GM21367 (cell line): ENCODE measurements at regions not wholly inside any gene's neighbourhood (a gene's known extent, or its start where the extent isn't known, plus 50 kb on each side); places are given as distances from the start of the nearest gene placed in this dataset.
"Not testable (repeated sequence)": the region's sequence is repeated elsewhere in the genome, so short reads cannot be mapped to it uniquely, and the experiment has no call there.

Experiments
- ATAC-seq: cut with Tn5 transposase; IDR thresholded peaks from one replicate; pipeline ENCODE4 v1.9.1; 2021; ENCODE audit not compliant: unreplicated experiment

DNA sequence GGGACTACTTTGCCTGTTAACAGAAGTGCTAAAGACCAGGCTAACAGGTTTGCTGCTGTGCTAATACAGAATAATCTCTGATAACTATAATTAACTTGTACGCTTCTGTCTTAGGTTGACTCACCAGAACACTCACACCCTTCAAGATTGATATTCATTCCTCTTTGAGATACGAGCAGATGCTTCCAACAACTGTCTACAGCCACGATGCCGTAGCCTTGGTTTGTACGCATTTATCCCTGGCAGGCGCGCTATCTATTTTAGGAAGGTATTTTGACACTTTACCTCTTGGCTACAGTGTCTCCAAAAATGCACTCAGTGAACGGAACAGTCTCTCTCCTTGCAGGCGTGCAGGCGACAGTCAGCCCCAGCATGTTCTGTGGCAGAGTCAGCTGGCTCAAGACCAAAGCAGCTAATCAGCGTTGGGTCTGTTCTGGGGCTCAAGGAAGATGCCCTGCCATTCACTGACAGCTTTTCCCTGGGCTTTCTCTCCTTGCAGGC, 146.4 kb upstream of the PRICKLE1 start:
- ATAC-seq, result no peak

DNA sequence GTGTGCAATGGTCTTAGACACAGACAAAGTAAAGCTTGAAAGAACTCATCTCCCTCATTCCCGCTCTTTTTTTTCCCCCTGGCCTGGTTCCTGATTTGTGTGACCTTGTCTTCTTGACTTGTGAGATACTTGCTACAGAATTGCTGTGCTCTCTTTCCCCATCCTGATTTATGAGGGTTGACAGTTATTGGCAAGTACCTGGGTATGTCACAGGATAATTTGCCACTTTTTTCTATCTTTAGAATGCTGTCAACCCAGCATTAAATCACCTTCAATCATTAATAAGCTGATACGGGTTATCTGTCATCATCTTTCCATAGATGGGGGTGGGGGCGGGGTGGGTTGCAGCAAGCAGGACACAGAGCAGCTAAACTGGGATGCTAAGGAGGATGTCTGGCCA, 144.4 kb upstream of the PRICKLE1 start:
- ATAC-seq, result no peak

DNA sequence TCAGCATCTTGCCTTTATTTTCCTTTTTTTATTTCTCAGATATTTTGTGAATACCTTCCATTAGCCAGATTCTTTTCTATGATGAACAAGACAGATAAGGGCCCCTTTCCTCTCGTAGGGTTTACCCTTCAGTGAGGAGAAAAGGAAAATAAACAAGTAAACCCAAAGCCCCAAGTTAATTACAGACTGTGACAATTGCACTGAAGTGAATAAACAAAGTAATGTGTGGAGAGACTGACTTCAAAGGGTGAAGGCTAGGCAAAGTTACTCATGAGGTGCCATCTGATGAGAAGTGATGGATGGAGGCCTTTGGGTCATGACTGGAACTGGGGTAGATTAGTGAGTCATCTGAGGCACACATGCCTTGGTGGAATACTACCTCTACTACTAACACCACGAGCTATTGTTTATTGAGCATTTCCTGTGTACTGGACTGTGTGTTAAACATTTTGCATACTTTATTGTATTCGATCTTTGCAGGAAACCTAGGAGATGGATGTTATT, 143.4 kb upstream of the PRICKLE1 start:
- ATAC-seq, result no peak

DNA sequence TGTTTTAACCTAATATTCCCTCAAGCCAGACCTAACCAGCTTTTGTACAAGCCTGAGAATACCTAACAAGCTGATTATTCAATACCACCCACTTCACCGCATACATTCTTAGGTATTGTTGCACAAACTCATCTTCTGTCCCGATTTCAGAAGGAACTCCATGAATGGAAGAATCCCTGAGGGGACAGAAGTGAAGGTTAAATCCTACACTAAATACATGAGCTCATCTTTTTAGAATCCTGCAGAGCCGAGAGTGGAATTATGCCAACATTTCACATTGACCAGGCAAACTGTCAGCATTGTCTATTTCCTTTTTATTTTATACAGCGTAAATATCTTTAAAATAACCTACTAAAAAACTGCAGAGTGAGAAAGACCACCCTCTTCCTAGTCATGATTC, 140.7 kb upstream of the PRICKLE1 start:
- ATAC-seq, result no peak

DNA sequence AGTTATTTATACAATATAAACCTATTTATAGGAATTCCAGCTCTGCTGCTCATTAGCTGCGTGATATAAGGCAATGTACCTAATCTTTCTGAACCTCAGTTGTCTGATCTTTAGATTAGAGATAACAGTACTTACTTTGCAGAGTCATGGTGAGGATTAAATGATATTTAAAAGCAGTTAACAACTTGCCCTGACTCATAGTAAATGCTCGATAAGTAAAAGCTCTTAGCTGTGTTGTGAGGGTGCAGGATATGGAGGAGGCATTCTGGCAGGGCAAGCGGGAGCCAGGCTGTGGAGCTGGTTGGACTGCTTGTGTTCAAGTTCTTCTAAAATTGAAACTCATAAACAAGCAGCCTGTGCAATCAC, 140.0 kb upstream of the PRICKLE1 start:
- no peak for ATAC-seq

DNA sequence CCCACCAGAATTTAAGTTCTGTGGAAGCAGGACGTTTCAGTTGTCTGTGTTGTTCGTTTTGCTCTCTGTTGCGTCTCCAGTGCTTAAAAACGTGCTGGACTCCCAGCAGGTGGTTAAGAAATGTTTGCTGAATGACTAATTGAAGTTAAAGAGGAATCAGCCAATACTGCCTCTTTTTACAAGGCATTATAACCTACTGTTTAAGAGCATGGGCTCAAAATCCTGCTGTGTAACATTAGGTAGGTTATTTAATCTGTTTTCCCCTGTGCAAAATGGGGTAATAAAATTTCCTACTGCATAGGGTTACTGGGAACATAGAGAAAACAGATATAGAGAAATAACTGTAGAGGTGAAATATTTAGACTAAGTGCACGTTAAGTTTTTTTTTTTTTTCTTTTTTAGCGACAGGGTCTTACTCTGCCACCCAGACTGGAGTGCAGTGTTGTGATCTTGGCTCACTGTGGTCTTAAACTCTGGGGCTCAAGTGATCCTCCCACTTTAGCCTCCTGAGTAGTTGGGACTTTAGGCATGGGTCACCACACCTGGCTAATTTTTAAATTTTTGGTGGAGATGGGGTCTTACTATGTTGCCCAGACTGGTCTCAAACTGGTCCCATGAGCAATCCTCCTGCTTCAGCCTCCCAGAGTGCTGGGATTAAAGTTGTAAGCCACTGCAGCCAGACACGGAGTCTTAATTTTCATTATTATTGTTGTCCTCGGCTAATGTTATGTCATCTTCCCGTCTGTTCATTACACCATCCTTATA, 139.4 kb upstream of the PRICKLE1 start:
- ATAC-seq, result no peak

DNA sequence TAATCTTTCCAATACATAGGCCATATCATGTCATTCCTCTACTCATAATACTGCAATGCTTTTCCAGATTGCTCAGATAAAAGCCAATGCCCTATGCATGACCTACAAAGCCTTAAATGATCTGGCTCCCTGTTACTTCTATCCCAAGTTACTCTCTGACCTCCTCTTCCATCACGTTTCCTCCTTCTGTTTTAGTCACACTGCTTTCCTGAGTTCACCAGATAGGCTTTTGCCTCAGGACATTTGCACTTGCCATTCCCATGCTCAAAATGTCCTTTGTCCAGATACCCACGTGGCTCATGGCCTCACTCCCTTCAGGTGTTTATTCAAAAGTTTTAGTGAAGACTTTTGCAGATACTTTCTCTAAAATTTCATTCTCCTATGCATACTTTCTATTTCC, 138.7 kb upstream of the PRICKLE1 start:
- ATAC-seq, result no peak

DNA sequence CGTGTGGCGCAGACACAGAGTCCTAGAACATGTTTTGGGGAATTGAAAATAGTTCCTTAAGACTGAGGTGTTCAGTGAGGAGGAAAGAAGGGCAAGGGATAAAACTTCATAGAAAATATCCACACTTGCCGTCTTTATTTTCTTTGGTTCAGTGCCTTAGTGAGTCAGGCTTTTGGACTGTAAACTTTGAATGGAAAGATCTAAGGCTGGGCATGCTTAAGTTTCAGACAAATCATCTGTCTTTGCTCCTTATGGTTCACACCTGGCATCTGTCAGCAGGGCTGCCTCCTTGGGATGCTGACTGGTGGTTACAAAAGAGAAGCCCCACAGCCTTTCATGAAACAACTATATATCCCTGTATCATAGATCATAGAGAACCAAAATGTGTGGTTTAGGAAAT, 136.3 kb upstream of the PRICKLE1 start:
- ATAC-seq, result no peak

DNA sequence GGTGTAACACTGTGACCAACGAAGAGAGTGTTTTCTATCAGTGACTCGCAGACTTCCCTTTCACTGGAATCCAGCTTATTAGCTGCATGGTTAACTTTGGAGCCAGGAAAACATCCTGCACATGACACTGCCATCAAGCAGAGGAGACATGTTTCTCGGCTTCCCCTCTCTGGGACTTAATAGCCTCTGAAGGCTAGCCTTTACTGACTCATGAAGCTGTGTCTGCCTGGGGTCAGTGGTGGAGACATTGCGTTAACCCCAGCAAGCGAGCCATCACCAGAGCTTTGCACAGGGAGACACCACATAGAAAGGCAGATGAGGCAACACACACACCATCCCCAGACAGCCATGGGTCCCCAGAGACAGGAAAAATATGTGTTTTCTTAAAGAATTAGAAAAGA, 126.9 kb upstream of the PRICKLE1 start:
- ATAC-seq, result no peak

DNA sequence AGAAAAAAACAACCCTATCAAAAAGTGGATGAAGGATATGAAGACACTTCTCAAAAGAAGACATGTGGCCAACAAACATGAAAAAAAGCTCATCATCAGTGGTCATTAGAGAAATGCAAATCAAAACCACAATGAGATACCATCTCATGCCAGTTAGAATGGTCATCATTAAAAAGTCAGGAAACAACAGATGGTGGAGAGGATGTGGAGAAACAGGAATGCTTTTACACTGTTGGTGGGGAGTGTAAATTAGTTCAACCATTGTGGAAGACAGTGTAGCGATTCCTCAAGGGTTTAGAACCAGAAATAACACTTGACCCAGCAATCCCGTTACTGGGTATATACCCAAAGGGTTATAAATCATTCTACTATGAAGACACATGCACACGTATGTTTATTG, 124.0 kb upstream of the PRICKLE1 start:
- ATAC-seq, result not testable (repeated sequence)

DNA sequence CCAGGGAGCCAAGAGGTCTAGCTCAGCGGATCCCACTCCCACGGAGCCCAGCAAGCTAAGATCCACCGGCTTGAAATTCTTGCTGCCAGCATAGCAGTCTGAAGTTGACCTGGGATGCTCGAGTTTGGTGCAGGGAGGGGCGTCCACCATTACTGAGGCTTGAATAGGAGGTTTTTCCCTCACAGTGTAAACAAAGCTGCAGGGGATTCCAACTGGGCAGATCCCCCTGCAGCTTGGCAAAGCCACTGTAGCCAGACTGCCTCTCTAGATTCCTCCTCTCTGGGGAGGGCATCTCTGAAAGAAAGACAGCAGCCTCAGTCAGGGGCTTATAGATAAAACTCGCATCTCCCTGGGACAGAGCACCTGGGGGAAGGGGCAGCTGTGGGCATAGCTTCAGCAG, 118.8 kb upstream of the PRICKLE1 start:
- ATAC-seq, result not testable (repeated sequence)

DNA sequence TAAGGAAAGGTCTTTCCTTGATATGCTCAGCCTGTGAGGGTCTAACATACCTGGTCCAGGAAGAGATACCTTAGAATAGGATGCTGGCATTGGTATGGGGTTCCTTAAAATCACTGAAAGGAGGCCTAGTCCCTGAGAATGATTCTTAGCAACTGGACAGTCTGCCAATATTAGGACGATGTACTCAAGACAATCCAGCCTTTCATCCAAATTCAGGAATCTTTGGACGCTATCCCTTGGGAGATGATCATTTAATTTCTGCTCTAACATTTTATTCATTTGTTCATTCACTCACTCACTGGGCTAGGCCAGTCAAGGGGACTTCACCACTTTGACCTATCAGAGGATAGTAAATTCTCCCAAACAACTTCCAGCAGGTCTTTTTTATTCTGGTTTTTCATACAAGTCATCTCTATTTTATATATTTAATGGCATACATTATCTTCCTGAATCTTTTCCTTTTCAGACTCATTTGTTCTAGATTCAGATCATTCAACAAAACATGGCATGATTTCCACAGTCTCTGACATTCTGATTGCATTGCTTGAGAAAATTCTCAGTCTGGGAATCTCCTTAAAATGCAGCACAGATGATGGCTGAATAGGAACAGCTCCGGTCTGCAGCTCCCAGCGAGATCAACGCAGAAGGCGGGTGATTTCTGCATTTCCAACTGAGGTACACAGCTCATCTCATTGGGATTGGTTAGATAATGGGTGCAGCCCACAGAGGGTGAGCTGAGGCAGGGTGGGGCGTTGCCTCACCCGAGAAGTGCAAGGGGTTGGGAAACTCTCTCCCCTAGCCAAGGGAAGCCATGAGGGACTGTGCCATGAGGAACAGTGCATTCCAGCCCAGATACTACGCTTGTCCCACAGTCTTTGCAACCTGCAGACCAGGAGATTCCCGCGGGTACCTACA, 118.0 kb upstream of the PRICKLE1 start:
- ATAC-seq, result no peak

DNA sequence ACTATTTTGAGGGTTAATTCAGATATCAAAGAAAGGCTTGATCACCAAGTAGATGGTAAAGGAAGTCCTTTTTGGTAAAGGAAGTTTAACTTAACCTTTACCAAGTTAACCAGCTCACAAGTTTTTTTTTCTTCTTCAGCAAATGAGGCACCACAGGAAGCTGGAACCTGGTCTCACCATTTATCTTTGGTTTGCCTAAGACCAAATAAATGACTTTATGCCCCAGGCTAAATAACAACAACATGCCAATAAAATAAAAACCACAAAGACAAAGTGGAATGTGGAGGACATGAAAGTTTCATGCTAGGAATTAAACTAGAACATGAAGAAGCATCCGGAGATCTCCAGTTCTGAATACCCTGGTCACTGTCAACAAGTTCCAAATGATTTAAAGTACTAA, 116.8 kb upstream of the PRICKLE1 start:
- no peak for ATAC-seq

DNA sequence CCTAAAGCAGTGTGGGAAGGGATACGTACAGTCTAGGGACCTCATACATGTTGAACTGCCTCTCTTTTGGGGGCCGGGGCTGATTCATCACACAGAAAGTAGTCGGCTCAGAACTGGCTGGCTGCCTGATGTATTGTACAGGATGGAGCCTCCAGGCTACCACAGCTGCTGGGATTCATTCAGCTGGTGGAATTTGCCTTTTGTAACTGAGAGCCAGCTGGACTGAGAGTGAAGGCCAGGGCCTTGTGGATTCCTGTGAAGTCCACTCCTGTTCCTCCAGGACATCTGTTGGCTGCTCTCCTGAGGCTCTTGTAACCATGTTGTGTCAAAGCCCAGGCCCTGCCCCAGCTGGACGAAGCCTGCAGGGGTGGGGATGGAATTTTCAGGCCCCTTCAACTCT, 116.3 kb upstream of the PRICKLE1 start:
- no peak for ATAC-seq

DNA sequence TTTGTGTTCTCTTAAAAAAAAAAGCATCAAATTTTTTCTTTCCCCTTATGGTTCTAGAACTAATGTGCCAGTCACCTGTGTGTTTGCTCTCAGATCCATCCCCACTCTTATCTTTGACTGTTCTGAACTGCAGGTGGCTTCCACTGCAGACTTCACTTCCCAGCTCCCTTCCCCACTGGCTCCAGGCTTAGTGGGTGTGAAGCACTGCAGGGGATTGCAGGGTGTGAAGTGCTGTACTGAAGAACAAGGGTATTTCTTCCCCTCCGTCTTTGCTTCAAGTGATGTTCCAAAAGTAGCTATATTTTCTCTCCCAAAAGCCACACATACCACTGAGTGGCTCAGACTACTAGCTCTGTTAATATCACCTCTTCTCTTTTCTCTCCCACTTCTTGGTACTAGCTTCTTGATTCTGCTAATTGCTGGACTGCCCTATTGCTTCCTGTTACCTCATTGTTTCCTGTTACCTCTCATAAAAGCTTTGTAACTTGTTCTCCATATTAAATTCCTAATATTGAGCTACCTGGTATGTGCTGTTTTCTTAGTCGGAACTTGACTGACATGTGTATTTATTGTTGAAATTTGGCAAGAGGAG, 115.4 kb upstream of the PRICKLE1 start:
- no peak for ATAC-seq

DNA sequence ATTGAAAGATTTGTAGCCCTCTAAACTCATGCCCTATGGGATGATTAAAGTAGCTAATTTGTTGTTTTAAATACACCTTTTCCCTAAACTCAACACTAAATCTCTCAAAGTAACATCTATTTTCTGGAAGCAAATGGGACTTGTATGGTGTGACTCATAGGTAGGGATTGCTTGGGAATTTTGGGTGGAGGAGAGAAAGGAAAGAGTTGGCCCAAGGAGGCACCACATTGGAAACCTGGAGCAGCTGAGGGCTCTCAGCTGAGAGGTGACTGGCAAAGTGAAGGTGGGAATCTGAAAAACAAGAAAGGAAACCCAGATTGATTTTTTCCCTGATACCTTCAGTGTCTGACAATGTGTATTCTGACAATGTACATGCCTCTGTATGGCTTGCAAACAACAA, 114.8 kb upstream of the PRICKLE1 start:
- no peak for ATAC-seq

DNA sequence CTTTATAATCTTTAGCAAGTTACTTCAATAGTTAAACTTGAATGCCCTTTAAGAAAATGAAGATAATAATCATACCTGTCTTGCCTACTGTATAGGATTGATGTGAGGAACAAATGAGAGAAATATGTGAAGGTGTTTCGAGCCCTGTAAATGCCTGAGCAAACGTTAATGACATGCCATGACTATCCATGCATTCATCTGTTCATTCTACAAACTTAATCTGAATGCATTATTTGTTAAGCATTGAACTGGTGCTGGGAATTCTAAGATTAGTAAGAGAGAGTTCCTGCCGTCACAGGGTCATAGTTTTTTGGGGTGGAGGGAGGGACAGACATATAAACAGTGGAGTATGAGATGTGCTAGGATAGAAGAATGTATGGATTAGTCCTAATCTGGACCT, 111.5 kb upstream of the PRICKLE1 start:
- ATAC-seq, result no peak

DNA sequence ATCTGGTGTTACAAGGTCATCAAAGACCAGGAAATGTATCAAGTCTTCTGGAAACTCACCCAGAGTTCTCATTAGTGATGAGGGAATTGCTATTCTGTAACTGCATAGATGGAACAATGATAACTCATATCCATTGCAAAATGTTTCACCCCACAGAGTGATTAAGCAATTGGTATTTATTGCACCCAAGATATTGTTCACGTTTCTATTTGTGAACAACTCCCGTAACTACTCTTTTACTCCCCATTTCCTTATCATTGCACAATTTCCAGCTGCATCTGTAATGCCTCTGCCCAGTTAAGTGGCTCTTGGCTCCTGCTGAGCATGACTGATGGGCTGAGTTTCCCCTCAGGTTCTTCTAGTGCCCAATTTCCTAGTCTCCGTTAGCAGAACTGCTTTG, 108.7 kb upstream of the PRICKLE1 start:
- ATAC-seq, result no peak

DNA sequence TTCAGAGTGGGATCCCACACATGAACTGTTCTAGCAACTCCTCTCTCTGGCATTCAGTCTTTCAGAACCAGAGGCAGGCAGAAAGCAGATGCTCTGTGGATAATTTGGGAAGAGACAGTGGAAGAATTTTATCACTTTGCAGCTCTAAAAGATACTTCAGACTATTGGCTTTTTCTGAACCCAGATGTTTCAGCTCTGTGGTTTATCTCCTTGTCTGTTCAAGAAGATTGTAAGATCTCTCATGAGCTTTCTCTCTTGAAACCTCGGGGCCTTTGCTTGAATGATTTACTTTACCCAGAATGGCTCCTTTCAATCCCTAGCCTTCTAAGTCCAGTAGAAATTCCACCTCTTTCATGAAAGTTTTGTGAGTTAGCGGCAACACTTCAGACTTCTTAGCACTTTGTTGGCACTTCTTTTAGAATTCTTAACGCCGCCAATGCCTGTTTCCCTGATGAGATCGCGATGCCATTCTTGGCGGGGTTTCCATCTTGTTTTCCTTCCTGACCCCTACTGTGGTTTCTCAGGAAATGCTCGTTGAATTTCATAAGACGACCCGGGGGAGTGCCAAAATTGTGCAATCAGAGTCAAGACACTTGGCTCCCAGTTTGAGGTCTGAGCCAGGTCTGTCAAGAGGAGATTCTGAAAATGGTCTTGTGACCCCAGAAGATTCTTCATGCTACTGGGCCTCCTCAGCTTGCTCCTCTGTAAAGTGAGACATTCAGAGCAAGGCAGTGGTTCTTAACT, 107.0 kb upstream of the PRICKLE1 start:
- no peak for ATAC-seq

DNA sequence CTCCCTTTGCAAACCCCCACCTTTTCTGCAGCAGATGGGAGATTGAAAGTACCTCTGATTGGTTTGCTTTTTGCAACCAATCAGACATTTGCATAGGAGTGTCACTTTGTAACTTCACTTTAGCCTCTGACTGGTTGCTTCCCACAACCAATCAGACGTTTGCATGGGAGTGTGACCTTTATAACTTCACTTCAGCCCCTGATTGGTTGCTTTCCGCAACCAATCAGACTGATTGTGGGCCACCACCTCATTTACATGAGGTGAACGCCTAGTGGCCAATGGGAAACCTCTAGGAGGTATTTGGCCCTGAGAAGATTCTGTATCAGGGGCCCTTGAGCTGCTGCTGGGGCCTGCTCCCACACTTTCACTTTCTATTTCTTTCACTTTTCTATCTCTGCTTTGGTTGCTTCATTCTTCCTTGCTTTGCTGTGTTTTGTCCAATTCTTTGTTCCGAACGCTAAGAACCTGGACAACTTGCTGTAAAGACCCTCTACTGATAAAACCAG, 106.0 kb upstream of the PRICKLE1 start:
- no peak for ATAC-seq

DNA sequence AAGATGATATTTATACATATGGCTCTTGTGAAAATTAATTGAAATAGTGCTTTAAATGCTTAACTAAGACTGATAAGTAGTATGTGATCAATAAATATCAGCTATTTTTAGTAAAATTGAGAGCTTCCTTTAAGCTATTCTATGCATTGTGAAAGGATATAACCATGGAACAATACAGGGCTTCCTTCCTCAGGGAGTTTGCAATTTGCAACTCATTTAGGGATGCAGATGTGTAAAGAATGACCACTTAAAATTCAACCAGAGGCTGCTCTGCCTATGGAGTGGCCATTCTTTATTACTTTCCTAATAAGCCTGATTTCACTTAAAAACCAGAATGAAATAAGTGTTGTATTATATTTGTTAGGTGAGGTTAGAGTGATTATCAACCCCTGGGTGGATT, 103.2 kb upstream of the PRICKLE1 start:
- no peak for ATAC-seq
